ENCODE measurements at regions not wholly inside any gene's neighbourhood (a gene's known extent, or its start where the extent isn't known, plus 50 kb on each side); places are given as distances from the start of the nearest gene placed in this dataset.
A peak's percentile ranks its signal among the peaks of the same experiment; 100 is the strongest.
"Not testable (repeated sequence)": the region's sequence is repeated elsewhere in the genome, so short reads cannot be mapped to it uniquely, and the experiment has no call there.

- DNase-seq (ENCODE audit: extremely low spot score): no peak
- CTCF ChIA-PET: interaction anchor here (1.9 kb wide), 1 partner anchor 12 kb away, joined by 4 read pairs; no protein-coding TSS in a partner anchor
- POLR2A ChIA-PET: no interaction called here
- no peak for TF ChIP-seq CTCF (IDR thresholded peaks at IDR 0.05; ENCODE audit: control extremely low read depth, extremely low read depth, low read depth, missing control alignments)
Observed at GRCh38 chr4:114401483-114401882, 197.1 kb upstream of the UGT8 start.

- CTCF ChIA-PET: interaction anchor here (1.0 kb wide), 1 partner anchor 242 kb away, joined by 3 read pairs; no protein-coding TSS in a partner anchor
- peak; percentile 6 for TF ChIP-seq CTCF (IDR thresholded peaks at IDR 0.05; ENCODE audit: control extremely low read depth, extremely low read depth, low read depth, missing control alignments)
- DNase-seq (ENCODE audit: extremely low spot score): no peak
- POLR2A ChIA-PET: no interaction called here
Observed at GRCh38 chr4:114417214-114417613, 181.4 kb upstream of the UGT8 start.

GRCh38 chr4:114420069-114420468 lies 178.5 kb upstream of the UGT8 start:
- CTCF ChIA-PET: interaction anchor here (1.7 kb wide), 1 partner anchor 131 kb away, joined by 4 read pairs; no protein-coding TSS in a partner anchor
- no peak for TF ChIP-seq CTCF (IDR thresholded peaks at IDR 0.05; ENCODE audit: control extremely low read depth, extremely low read depth, low read depth, missing control alignments)
- no peak for DNase-seq (ENCODE audit: extremely low spot score)
- POLR2A ChIA-PET: no interaction called here

- CTCF ChIA-PET: no interaction called here
- POLR2A ChIA-PET: no interaction called here
- DNase-seq (ENCODE audit: extremely low spot score): peak; percentile 14
- no peak for TF ChIP-seq CTCF (IDR thresholded peaks at IDR 0.05; ENCODE audit: control extremely low read depth, extremely low read depth, low read depth, missing control alignments)
Observed at GRCh38 chr4:114423582-114423981, 175.0 kb upstream of the UGT8 start.

GRCh38 chr4:114435116-114435515 lies 163.5 kb upstream of the UGT8 start:
- TF ChIP-seq CTCF (IDR thresholded peaks at IDR 0.05; ENCODE audit: control extremely low read depth, extremely low read depth, low read depth, missing control alignments): no peak
- ChIA-PET CTCF (no interaction called here), POLR2A (no interaction called here)
- DNase-seq (ENCODE audit: extremely low spot score): no peak

GRCh38 chr4:114442856-114443255 lies 155.8 kb upstream of the UGT8 start:
- TF ChIP-seq CTCF (IDR thresholded peaks at IDR 0.05; ENCODE audit: control extremely low read depth, extremely low read depth, low read depth, missing control alignments): no peak
- POLR2A ChIA-PET: no interaction called here
- DNase-seq (ENCODE audit: extremely low spot score): no peak
- CTCF ChIA-PET: no interaction called here

GRCh38 chr4:114444211-114444610 lies 154.4 kb upstream of the UGT8 start:
- POLR2A ChIA-PET: no interaction called here
- no peak for TF ChIP-seq CTCF (IDR thresholded peaks at IDR 0.05; ENCODE audit: control extremely low read depth, extremely low read depth, low read depth, missing control alignments)
- CTCF ChIA-PET: interaction anchor here (1.0 to 1.3 kb wide), 2 partner anchors 13 to 37 kb away, joined by 3 to 5 read pairs; no protein-coding TSS in a partner anchor
- DNase-seq (ENCODE audit: extremely low spot score): no peak

GRCh38 chr4:114447963-114448516 lies 150.6 kb upstream of the UGT8 start:
- CTCF ChIA-PET, POLR2A ChIA-PET: not testable (repeated sequence)

More at GRCh38 chr4:114447963-114448516, 150.6 kb upstream of the UGT8 start:
- not testable (repeated sequence) for DNase-seq (ENCODE audit: extremely low spot score)
